Upper lobe of right lung (tissue), 1 donor: ENCODE measurements at regions not wholly inside any gene's neighbourhood (a gene's known extent, or its start where the extent isn't known, plus 50 kb on each side); places are given as distances from the start of the nearest gene placed in this dataset.

ENCODE experiments used
- ATAC-seq: fragments of 200-7000 bp; cut with Tn5 transposase; one replicate; pipeline ENCODE4 v1.9.1; 2020; ENCODE audit warnings: mild to moderate bottlenecking, moderate library complexity
- DNase-seq: peaks from one replicate; pipeline ENCODE4 v3.0.0-alpha.2; 2020
- H3K27ac ChIP-seq: fragments of 200-600 bp; one replicate; pipeline ENCODE4 v1.8.0; 2022
- H3K27me3 ChIP-seq: fragments of 200-600 bp; one replicate; pipeline ENCODE4 v1.8.0; 2022; ENCODE audit warnings: mild to moderate bottlenecking
- H3K36me3 ChIP-seq: fragments of 200-600 bp; one replicate; pipeline ENCODE4 v1.8.0; 2022
- H3K4me1 ChIP-seq: fragments of 200-600 bp; one replicate; pipeline ENCODE4 v1.8.0; 2022
- H3K4me3 ChIP-seq: fragments of 200-600 bp; one replicate; pipeline ENCODE4 v1.8.0; 2022; ENCODE audit warnings: mild to moderate bottlenecking
- H3K9me3 ChIP-seq: fragments of 200-600 bp; one replicate; pipeline ENCODE4 v1.8.0; 2022
- CTCF ChIP-seq: fragments of 200-600 bp; IDR thresholded peaks from one replicate; pipeline ENCODE4 v1.8.0; 2022; ENCODE audit warnings: antibody characterized with exemption
- intact Hi-C: fragments of 100-400 bp; cut with DNase I; formaldehyde crosslinking; loops from one replicate; pipeline ENCODE4 v1.11.0; 2022
- donor health status: DM: no; HTN: yes; CAD: no; lungs with severe emphysema.

- no peaks in the 10 kb centered on the region for H3K9me3 ChIP-seq
- ATAC-seq: no peak
- no peak for TF ChIP-seq CTCF
- DNase-seq: no peak
- H3K27ac ChIP-seq: no peak overlapping the region
- H3K4me3 ChIP-seq: no peak overlapping the region
- H3K27me3 ChIP-seq: peaks cover 9% of the 10 kb centered on the region
- intact Hi-C loops: no loop called here
- no peaks in the 10 kb centered on the region for H3K36me3 ChIP-seq
- H3K4me1 ChIP-seq: no peaks in the 10 kb centered on the region
Observed at GRCh38 chr5:176186107-176186506, 52.1 kb upstream of the SIMC1 start.

- DNase-seq (no peak), ATAC-seq (no peak)
- no peaks in the 10 kb centered on the region for H3K4me1 ChIP-seq
- H3K9me3 ChIP-seq: no peaks in the 10 kb centered on the region
- H3K27ac ChIP-seq: no peak overlapping the region
- no peak for TF ChIP-seq CTCF
- no peaks in the 10 kb centered on the region for H3K27me3 ChIP-seq
- no peaks in the 10 kb centered on the region for H3K36me3 ChIP-seq
- intact Hi-C loops: no loop called here
- no peak overlapping the region for H3K4me3 ChIP-seq
Observed at GRCh38 chr5:176187276-176188062, 50.8 kb upstream of the SIMC1 start.

- ATAC-seq (no peak), DNase-seq (no peak)
- H3K4me1 ChIP-seq: no peaks in the 10 kb centered on the region
- no peaks in the 10 kb centered on the region for H3K27me3 ChIP-seq
- no peaks in the 10 kb centered on the region for H3K9me3 ChIP-seq
- no peak overlapping the region for H3K4me3 ChIP-seq
- intact Hi-C loops: no loop called here
- H3K36me3 ChIP-seq: no peaks in the 10 kb centered on the region
- no peak overlapping the region for H3K27ac ChIP-seq
- TF ChIP-seq CTCF: no peak
Observed at GRCh38 chr5:176188085-176188484, 50.1 kb upstream of the SIMC1 start.
